GM18520 (cell line): ENCODE measurements at regions not wholly inside any gene's neighbourhood (a gene's known extent, or its start where the extent isn't known, plus 50 kb on each side); places are given as distances from the start of the nearest gene placed in this dataset.

Source experiments
- ATAC-seq: cut with Tn5 transposase; IDR thresholded peaks from one replicate; pipeline ENCODE4 v1.9.1; 2021; ENCODE audit not compliant: unreplicated experiment

GRCh38 chr12:124188084-124188483 is 106.8 kb upstream of the RFLNA start:
- no peak for ATAC-seq

GRCh38 chr12:124188561-124189405 is 106.1 kb upstream of the RFLNA start:
- ATAC-seq: no peak

GRCh38 chr12:124190312-124191023 is 104.4 kb upstream of the RFLNA start:
- no peak for ATAC-seq

GRCh38 chr12:124191024-124191359 is 103.9 kb upstream of the RFLNA start:
- no peak for ATAC-seq

GRCh38 chr12:124191966-124192365 is 102.9 kb upstream of the RFLNA start:
- no peak for ATAC-seq

GRCh38 chr12:124194264-124194892 is 100.5 kb upstream of the RFLNA start:
- no peak for ATAC-seq

GRCh38 chr12:124194893-124195566 is 99.9 kb upstream of the RFLNA start:
- ATAC-seq: no peak

GRCh38 chr12:124195567-124195942 is 99.3 kb upstream of the RFLNA start:
- ATAC-seq: no peak

- ATAC-seq: no peak
Measured at GRCh38 chr12:124196236-124196635, 98.7 kb upstream of the RFLNA start.

GRCh38 chr12:124201248-124201647 is 93.6 kb upstream of the RFLNA start:
- ATAC-seq: no peak

GRCh38 chr12:124203176-124203575 is 91.7 kb upstream of the RFLNA start:
- no peak for ATAC-seq

GRCh38 chr12:124205405-124205804 is 89.5 kb upstream of the RFLNA start:
- ATAC-seq: no peak

GRCh38 chr12:124207049-124207448 is 87.8 kb upstream of the RFLNA start:
- no peak for ATAC-seq

- ATAC-seq: no peak
Measured at GRCh38 chr12:124207617-124208016, 87.3 kb upstream of the RFLNA start.

- no peak for ATAC-seq
Measured at GRCh38 chr12:124208489-124208888, 86.4 kb upstream of the RFLNA start.

- ATAC-seq: no peak
Measured at GRCh38 chr12:124210991-124211577, 83.8 kb upstream of the RFLNA start.

GRCh38 chr12:124211753-124212152 is 83.1 kb upstream of the RFLNA start:
- no peak for ATAC-seq

- ATAC-seq: no peak
Measured at GRCh38 chr12:124213666-124214347, 81.1 kb upstream of the RFLNA start.

GRCh38 chr12:124214574-124214973 is 80.3 kb upstream of the RFLNA start:
- no peak for ATAC-seq

GRCh38 chr12:124216966-124217365 is 77.9 kb upstream of the RFLNA start:
- no peak for ATAC-seq
